Suppressor macrophage (primary cell): ENCODE measurements at regions not wholly inside any gene's neighbourhood (a gene's known extent, or its start where the extent isn't known, plus 50 kb on each side); places are given as distances from the start of the nearest gene placed in this dataset.
"Not testable (repeated sequence)": the region's sequence is repeated elsewhere in the genome, so short reads cannot be mapped to it uniquely, and the experiment has no call there.

Source experiments
- DNase-seq, 4 experiments: peaks; one replicate each; pipeline ENCODE4 v3.0.0-alpha.2; 2020 to 2022

DNA sequence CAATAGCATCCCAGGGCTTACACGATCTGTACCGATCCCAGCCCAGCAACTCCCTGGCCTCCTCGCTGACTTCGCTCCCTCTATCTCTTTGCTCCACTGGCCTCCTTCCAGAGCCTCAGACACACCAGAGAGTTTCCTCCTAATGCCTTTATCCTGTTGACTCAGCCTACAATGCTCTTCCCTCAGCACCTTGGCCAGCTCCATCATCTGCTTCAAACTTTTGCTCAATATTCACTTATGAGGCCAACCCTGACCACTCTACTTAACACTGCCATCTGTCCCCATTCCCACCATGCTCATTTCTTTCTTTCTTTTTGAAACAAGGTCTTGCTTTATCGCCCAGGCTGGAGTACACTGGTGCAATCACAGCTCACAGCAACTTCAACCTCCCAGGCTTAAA, 180.9 kb downstream of the CEP170 start:
- DNase-seq = not testable (repeated sequence)

DNA sequence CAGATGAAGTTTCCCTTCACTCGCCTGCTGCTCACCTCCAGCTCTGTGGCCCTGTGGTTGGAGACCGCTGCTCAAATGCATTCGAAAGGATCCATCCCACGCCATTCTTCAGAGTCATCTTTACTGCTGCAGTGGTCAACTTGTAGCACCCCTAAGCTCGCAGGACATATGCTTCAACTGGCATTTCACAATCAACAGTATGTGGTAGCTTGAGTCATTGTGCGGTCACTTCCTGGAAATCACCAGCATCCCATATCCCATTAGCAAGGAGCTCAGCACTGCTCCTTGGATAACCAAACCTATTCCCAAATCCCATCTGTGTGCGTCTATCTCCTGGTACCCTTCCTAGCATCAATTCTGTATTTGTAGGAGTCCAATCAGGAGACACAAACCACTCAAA, 188.0 kb downstream of the CEP170 start:
- DNase-seq = not testable (repeated sequence)

DNA sequence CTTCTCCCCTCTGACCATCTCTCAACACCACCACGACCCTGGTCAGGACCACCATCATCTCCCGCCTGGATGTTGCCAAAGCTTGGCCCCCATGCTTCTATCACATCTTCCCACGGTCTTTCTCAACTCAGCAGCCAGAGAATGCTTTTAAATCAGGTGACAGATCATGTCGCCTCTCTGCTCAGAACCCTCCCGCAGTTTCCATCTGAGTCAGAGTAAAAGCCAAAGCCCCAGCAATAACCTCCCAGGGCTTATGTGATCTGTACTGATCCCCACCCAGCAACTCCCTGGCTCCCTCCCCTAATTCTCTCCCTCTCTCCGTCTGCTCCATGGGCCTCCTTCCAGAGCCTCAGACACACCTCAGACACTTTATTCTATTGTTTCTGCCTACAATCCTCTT, 193.1 kb downstream of the CEP170 start:
- DNase-seq = not testable (repeated sequence)

DNA sequence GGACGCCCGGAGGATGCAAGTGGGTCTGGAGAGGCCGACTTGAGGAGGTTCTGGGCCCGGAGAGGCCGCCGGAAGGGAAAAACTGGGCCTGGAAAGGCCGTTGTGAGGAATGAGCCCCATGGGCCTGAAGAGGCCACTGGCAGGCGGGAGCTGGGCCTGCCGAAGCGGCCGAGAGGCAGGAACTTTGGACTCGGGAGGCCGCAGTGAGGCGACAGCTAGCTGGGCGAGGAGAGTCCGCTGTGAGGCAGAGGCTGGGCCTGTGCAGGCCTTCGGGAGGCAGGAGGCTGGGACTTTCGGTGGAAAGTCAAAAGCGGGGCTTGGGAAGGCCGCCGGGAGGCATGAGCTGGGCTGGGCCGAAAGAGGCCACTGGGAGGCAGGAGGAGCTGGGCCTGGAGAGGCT, 199.6 kb downstream of the CEP170 start:
- not testable (repeated sequence) for DNase-seq

DNA sequence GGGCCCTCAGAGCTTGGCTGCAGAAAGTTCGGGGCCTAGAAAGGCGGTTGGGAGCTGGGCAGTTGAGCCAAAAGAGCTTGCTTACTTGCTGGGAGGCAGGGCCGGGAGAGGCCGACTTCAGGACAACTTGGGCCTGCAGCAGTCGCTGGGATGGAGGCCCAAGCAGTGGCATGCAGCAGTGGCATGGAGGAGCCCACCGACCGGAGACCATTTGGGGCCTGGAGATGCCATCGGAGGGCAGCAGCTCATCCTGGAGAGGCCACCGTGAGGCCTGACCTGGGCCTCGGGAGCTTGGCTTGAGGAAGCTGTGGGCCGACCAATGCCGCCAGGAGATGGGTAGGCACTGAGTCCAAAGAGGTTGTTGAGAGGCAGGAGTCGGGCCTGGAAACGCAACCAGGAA, 200.0 kb downstream of the CEP170 start:
- DNase-seq = not testable (repeated sequence)

DNA sequence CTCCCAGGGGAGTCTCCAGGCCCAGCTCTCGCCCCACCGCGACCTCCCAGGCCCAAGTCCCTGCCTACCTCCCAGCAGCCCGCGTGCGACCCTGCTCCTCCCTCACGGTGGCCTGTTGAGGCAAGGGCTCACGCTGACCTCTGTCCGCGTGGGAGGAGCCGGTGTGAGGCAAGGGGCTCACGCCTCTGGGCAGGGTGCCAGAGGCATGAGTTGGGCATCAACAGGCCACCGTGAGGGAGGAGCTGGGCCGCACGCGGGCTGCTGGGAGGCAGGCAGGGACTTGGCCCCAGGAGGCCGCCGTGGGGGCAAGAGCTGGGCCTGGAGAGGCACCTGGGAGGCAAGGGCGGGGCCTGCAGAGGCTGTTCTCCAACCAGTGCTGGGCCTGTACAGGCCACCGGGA, 200.4 kb downstream of the CEP170 start:
- not testable (repeated sequence) for DNase-seq

DNA sequence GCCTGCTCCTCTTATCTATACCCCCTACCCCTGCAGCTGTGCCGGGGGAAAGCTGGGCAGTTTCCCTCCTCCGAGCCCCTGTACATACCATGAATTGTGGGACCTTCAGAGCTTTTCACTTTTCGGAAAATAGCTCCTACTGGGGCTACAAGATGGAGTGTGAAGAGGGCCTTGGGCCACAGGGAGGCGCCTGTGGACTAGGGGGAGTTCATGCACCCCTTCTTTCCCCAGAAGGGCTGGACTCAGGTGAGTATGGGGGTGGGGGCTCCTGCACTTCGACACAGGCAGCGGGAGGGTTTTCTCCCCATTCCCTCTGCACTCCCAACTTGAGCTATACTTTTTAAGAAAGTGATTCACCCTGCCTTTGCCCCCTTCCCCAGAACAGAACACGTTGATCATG, 202.0 kb downstream of the CEP170 start:
- DNase-seq = not testable (repeated sequence)

DNA sequence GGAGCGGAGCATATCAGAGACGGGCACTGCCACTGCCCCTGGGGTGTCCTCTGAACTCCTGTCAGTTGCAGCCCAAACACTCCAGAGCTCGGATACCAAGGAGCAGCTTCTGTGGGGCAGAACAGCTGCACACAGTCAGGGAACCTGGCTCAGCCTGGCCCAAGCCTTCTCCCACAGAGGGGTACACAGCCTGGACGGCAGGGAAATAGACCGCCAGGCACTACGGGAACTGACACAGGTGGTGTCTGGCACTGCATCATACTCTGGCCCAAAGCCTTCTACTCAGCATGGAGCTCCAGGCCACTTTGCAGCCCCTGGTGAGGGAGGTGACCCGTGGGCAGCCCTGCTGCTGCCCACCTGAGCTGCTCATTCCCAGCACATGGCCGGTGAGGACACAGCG, 204.5 kb downstream of the CEP170 start:
- not testable (repeated sequence) for DNase-seq

DNA sequence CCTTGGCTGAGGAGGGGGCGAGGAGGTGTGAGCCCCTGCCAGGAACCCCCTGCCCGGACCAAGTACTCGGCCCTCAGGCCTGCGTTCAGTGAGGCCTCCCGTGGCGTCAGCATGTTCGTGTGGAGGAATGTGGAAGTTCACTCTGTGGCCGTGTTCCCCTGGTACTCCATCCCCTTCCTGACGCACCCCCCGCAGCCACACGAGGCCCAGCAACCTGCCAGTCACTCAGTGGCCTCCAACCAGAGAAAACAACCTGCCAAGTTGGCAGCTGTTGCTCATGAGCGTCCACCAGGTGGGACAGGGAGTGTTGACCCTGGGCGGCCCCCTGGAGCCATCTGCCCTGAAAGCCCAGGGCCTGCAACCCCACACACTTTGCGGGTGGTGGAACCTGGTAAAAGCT, 205.4 kb downstream of the CEP170 start:
- not testable (repeated sequence) for DNase-seq

DNA sequence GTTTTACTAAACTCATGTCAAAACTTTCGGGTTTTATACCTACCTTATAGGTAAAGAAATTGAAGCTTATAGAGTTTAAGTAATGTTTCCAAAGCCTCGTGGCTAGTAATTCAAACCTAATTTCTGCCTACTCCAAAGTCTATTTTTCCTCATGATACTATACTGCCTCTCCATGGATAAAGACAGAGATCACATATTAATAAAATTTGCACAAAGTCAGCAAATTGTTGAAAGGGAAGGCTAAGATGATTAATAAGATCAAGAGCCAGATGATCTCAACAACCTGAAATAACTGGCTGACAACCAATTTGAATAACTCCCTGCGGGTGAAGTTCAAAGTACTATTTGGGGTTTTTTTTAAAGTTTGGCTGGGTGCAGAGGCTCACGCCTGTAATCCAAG, 233.7 kb downstream of the CEP170 start:
- not testable (repeated sequence) for DNase-seq

DNA sequence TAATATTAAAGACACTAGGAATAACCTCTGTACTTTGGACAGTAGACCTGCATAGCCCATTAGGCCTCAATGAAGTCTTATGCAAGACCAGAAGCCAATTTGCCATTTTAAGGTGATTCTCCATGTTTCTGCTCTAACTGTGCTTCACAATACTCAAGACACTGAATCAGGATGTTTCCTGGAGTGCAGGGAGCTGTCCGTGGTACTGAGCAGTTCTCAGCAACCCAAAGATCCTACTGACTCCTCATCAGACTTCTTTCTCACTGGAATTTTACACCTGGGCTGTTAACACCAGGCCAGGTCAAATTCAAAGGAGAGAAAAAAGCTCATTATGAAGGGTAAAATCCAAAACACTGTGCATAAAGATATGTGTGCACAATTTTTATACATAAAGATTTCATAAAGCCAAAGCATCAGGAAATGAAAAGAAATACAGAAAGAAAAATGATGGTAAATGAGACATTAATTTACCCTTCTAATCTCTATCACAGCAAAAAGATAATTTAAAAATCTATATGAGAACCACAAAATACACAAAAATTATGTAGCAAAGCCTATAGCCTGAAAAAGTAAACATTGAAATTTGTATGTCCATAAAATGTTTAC, 235.9 kb downstream of the CEP170 start:
- DNase-seq = not testable (repeated sequence)

DNA sequence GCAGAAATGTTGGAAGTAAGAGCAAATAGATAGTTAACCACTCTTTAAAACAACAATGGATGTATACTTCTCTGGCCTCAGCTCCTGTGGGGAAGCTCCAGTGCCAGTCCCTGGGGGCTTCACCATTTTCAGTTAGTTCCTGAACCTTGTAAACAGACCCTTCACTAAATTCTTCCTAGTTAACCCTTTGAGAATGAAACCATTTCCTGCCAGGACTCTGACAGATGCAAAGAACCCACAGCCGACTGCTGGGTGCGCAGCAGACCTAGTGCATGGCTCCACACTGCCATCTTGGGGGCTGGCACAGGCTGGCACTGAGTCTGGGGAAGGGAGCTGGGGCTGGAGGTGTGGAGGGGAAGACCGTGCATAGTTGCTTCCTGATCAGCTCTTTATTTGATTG, 244.4 kb downstream of the CEP170 start:
- not testable (repeated sequence) for DNase-seq

DNA sequence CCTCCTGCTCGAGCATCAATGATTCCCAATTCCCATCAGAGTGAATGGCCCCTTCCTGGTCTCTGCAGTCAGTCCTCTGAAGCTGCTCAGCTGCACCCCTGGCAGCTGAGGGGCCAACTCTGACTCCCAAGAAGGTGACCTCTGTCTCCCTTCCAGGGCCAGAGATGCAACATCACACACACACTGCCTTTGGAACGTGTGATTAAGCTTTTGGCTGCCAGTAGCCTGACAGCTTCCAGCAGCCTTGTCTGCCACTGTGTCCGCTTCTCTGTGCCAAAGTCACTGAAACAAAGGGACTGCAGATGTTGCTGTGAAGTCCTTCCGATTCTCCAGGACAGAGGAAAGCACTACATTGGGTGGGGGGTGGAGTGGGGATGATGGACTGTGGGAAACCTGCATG, 254.1 kb downstream of the CEP170 start:
- not testable (repeated sequence) for DNase-seq

DNA sequence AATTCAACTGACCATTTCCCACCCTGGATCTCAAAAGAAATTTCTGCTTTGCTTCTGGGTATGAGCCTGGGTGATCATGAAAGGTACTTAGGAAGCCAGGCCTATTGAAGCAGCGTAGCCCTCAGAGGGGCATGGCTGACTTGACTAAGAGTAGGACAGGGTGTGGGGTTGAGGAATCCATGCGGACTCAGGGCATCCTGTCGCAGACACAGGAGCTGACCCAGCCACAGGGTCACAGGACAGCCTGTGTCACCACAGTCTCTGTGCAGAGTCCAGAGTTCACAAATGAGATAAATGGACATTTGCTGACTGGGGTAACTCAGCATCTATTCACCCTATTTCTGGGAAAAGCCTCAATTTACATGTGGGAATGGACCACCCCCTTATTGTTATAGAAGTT, 262.3 kb downstream of the CEP170 start:
- DNase-seq = not testable (repeated sequence)

DNA sequence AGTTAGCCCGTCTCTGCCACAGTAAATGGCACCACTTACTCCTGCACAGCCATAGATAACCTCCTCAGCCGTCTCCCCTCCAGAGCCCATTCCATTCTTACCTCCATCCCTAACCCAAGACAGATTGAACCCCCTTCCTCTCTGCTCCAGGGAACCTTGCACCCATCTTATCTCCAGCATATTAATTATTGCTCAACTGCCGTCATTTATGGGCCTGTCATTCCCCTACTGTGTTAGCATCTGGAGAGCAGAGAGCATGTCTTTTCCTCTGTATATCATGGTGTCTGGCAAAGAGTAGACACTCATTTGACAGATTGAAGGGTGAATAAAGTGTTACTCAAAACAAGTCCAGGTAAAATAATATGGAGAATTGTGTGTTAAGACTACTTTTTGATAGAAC, 270.0 kb downstream of the CEP170 start:
- DNase-seq = not testable (repeated sequence)

DNA sequence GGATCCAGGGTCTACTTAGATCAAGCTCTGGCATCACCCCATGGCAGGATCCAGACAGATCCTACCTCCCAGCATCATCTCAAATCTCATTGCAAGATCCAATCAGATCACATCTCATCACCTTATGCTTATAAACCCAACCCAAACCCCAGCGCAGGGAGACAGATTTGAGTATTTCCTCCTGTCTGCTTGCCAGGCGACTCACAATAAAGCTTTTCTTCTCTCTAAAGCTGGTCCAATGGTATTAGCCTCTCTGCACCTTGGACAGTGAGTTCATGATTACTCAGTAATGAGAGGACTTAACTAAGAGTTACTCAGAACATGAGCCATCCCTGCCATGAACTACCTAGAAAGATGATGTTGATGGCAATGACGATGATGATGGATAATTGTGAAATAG, 281.7 kb downstream of the CEP170 start:
- DNase-seq = not testable (repeated sequence)

DNA sequence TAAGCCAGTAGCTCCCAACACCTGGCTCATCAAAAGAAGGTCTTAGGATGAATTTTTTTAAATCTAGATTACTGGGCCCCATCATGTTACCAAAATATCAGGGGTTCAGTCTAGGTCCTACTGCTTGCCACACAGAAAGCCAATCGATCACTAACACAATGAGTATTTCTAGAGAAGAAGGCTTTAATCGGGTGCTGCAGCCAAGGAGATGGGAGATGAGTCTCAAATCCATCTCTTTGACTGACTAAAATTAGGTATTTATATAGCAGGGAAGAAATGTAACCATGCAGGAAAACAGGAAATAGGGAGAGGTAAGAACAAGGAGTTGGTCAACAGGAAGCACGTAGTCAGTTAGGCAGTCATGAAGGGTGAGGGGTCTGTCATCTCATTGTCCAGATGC, 288.2 kb downstream of the CEP170 start:
- no peak for DNase-seq

DNA sequence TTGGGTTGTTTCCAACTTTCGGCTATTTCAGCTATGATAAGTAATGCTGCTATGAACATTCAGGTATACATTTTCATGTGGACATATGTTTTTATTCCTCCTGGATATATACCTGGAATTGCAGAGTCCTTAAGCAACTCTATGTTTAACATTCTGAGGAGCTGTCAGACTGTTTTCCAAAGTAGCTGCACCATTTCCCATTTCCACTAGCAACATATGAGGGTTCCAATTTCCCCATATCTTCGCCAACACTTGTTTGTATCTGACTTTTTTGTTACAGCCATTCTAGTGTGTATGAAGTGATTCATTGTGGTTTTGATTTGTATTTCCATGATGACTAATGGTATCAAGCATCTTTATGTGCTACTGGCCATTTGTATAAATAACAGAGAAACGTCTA, 295.7 kb downstream of the CEP170 start:
- DNase-seq = not testable (repeated sequence)

DNA sequence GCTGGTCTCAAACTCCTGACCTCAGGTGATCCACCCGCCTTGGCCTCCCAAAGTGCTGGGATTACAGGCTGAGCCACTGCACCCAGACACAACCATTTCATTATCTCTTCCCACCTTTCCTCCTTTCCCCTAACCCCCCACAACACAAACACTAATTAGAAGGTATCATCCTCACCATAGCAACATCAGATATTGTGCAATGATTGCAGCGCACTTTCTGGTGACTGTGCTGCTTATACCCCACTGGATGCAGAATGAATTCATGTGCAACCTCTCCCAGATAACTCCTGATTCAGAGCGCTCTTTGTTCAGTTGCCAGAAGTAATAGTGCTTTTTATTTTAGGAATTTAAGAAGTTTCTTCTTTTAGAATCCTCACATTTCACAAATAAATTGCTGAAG, 300.1 kb downstream of the CEP170 start:
- DNase-seq = not testable (repeated sequence)

DNA sequence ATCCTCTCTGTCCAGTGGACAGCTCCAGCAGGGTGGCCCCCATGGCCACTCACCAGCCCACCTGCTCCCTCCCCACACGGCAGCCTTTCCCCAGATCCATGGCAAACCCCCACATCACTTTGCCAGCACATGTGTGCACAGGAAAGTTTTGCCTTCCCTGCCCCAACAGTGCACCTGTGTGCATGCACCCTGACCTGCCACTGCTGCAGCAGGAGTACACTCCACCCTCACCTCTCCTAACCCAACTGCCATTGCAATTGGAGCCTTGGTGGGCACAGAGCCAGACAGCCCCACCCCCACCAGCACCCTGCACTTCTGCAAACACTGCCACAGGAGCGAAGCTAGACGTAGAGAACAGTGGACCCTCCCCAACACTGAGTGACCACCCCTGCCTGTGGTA, 308.9 kb downstream of the CEP170 start:
- no peak for DNase-seq

DNA sequence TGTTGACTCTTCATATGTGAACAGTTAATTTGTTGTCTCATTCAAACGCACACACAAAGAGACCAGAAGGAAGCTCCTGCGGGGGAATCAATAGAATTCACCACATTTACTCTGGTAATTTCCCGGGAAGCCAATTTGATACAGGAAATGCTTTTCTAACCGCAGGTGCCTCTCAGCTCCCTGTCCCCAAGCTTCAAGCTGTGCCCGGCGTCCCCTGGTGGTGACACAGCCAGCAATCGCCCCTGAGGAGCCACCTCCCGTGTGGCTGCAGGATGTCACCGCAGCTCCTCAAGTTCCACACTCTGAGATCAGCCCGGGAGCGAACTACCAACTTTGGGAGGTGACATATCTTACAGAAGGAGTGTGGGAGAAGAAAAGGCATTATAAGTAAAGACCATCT, 318.4 kb downstream of the CEP170 start:
- peak in 1 of 4 experiments; percentile 4 for DNase-seq

DNA sequence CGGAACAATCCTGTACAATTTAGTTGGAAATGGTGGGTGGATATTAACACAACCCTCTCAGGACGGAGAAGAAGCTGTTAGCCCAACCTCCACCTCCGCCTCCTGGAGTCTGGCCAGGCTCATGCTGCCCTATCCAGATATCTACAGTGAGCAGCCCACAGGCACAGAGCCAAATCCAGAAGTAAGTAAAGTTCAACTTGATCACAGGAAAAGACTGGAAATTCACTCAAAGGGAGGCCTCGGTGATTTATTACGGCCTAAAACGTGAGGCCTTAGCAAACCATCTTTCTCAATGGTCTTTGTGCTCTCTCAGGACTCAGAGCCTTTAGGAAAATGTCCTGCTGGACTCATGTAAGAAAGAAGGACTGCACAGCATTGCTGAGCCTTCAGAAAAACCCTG, 330.4 kb downstream of the CEP170 start:
- DNase-seq = not testable (repeated sequence)

DNA sequence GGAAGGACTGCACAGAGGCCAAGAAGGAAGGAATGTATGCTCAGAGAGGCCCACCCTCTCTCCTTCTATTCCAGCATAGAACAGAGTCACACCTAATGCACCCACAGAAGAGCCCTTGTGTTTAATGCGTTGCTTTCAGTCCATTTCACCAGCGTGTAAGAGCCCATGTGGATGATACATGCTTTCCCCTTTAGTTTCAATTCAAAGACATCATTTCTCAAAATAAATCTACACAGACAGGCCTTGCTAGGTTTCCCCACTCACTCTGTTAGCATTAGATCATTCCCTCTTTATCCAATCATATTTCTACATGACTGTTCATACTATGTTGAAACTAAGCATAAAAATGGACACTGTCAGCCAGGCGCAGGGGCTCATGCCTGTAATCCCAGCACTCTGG, 331.5 kb downstream of the CEP170 start:
- not testable (repeated sequence) for DNase-seq

DNA sequence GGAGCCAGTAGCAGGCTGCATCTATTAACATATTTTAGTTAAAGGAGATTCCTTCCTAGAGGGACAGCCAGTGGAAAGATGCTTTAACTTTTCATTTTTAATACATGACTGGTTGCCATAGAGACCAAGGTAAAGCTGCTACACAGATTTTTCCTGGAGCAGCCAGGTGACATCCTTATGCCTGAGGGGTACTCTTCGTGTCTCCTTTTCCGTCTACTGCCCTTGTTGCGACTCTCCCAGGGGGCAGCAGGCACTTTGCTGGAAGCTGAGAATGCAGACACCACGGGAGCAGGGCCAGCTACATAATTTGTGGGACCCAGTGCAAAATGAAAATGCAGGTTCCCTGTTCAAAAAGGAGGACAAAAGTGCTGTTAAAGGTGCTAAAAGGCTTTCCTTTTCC, 340.4 kb downstream of the CEP170 start:
- DNase-seq = not testable (repeated sequence)

DNA sequence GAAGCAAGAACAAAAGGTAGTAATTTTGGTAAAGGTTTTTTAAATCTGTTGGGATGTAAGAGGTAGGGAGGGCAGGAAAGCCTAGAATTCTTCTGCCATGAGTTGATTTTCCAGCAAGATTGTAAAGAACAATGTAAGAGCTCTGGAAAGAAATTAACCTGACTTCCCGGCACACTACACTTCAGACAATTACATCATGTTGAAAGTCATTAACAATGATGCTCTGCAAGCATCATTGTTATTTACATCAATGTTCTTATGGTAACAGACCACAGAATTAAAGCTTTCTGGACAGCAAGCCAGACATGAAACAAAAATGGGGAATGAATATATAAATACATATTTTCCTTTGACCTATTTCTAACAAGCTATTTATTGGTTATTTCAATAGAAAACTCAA, 342.2 kb downstream of the CEP170 start:
- DNase-seq = not testable (repeated sequence)
